ENCODE measurements at regions not wholly inside any gene's neighbourhood (a gene's known extent, or its start where the extent isn't known, plus 50 kb on each side); places are given as distances from the start of the nearest gene placed in this dataset.

- DNase-seq: no peak
- Histone ChIP-seq H3K36me3 (no peaks in the 10 kb centered on the region), H3K27ac (no peak overlapping the region), H3K4me1 (no peaks in the 10 kb centered on the region), H3K9me3 (no peaks in the 10 kb centered on the region), H3K4me3 (no peak overlapping the region), H3K27me3 (no peaks in the 10 kb centered on the region)
- intact Hi-C loops (cut with DNase I; ENCODE audit: low total_unique reads): no loop called here
- no peak for TF ChIP-seq CTCF (IDR thresholded peaks at IDR 0.05)
These were observed 548.1 kb upstream of the LMCD1 start for GRCh38 chr3:7953449-7954014.

- DNase-seq: no peak
- H3K4me1 ChIP-seq: no peaks in the 10 kb centered on the region
- H3K4me3 ChIP-seq: no peak overlapping the region
- intact Hi-C loops (cut with DNase I; ENCODE audit: low total_unique reads): no loop called here
- TF ChIP-seq CTCF (IDR thresholded peaks at IDR 0.05): no peak
- H3K27ac ChIP-seq: no peak overlapping the region
- no peaks in the 10 kb centered on the region for H3K27me3 ChIP-seq
- H3K36me3 ChIP-seq: no peaks in the 10 kb centered on the region
- no peaks in the 10 kb centered on the region for H3K9me3 ChIP-seq
These were observed 544.6 kb upstream of the LMCD1 start for GRCh38 chr3:7957024-7957423.

- H3K36me3 ChIP-seq: no peaks in the 10 kb centered on the region
- intact Hi-C loops (cut with DNase I; ENCODE audit: low total_unique reads): no loop called here
- no peaks in the 10 kb centered on the region for H3K4me1 ChIP-seq
- H3K4me3 ChIP-seq: no peak overlapping the region
- no peaks in the 10 kb centered on the region for H3K9me3 ChIP-seq
- no peak for TF ChIP-seq CTCF (IDR thresholded peaks at IDR 0.05)
- DNase-seq: no peak
- no peak overlapping the region for H3K27ac ChIP-seq
- H3K27me3 ChIP-seq: no peaks in the 10 kb centered on the region
These were observed 542.5 kb upstream of the LMCD1 start for GRCh38 chr3:7959094-7959493.

GRCh38 chr3:7960601-7961000, 541.0 kb upstream of the LMCD1 start:
- intact Hi-C loops (cut with DNase I; ENCODE audit: low total_unique reads): no loop called here
- Histone ChIP-seq H3K36me3 (no peaks in the 10 kb centered on the region), H3K4me3 (no peak overlapping the region), H3K27ac (no peak overlapping the region), H3K9me3 (no peaks in the 10 kb centered on the region), H3K27me3 (no peaks in the 10 kb centered on the region), H3K4me1 (no peaks in the 10 kb centered on the region)
- no peak for DNase-seq
- TF ChIP-seq CTCF (IDR thresholded peaks at IDR 0.05): no peak

GRCh38 chr3:7962301-7962700, 539.3 kb upstream of the LMCD1 start:
- H3K36me3 ChIP-seq: no peaks in the 10 kb centered on the region
- intact Hi-C loops (cut with DNase I; ENCODE audit: low total_unique reads): no loop called here
- H3K27me3 ChIP-seq: no peaks in the 10 kb centered on the region
- no peak overlapping the region for H3K27ac ChIP-seq
- no peak overlapping the region for H3K4me3 ChIP-seq
- no peak for TF ChIP-seq CTCF (IDR thresholded peaks at IDR 0.05)
- H3K4me1 ChIP-seq: no peaks in the 10 kb centered on the region
- H3K9me3 ChIP-seq: no peaks in the 10 kb centered on the region
- no peak for DNase-seq

- Histone ChIP-seq H3K4me3 (no peak overlapping the region), H3K9me3 (no peaks in the 10 kb centered on the region), H3K27me3 (no peaks in the 10 kb centered on the region), H3K36me3 (no peaks in the 10 kb centered on the region), H3K27ac (no peak overlapping the region), H3K4me1 (no peaks in the 10 kb centered on the region)
- no peak for TF ChIP-seq CTCF (IDR thresholded peaks at IDR 0.05)
- intact Hi-C loops (cut with DNase I; ENCODE audit: low total_unique reads): no loop called here
- no peak for DNase-seq
These were observed 536.7 kb upstream of the LMCD1 start for GRCh38 chr3:7964899-7965298.
